ENCODE measurements at regions not wholly inside any gene's neighbourhood (a gene's known extent, or its start where the extent isn't known, plus 50 kb on each side); places are given as distances from the start of the nearest gene placed in this dataset.

- Mint-ChIP-seq H3K27ac (ENCODE audit: low read depth) (no peak overlapping the region), H3K27me3 (peaks cover 3% of the 10 kb centered on the region), H3K9me3 (no peaks in the 10 kb centered on the region), H3K4me3 (no peak overlapping the region), H3K36me3 (ENCODE audit: insufficient read depth) (no peaks in the 10 kb centered on the region), H3K4me1 (no peaks in the 10 kb centered on the region)
- ATAC-seq (replicated peaks; ENCODE audit: extremely low read depth, poor library complexity, severe bottlenecking) (no peak), DNase-seq (ENCODE audit: low spot score in 2 of 2) (no peak)
Measured at GRCh38 chr11:95659088-95659487, 130.5 kb downstream of the FAM76B start.

GRCh38 chr11:95655536-95655935 lies 134.0 kb downstream of the FAM76B start:
- no peaks in the 10 kb centered on the region for H3K9me3 Mint-ChIP-seq
- no peaks in the 10 kb centered on the region for H3K36me3 Mint-ChIP-seq (ENCODE audit: insufficient read depth)
- no peaks in the 10 kb centered on the region for H3K4me1 Mint-ChIP-seq
- H3K4me3 Mint-ChIP-seq, result no peak overlapping the region
- ATAC-seq (replicated peaks; ENCODE audit: extremely low read depth, poor library complexity, severe bottlenecking) (no peak), DNase-seq (ENCODE audit: low spot score in 2 of 2) (no peak)
- H3K27me3 Mint-ChIP-seq, result peaks cover 38% of the 10 kb centered on the region
- H3K27ac Mint-ChIP-seq (ENCODE audit: low read depth), result no peak overlapping the region

- H3K36me3 Mint-ChIP-seq (ENCODE audit: insufficient read depth), result peaks cover 2% of the 10 kb centered on the region
- ATAC-seq (replicated peaks; ENCODE audit: extremely low read depth, poor library complexity, severe bottlenecking), result no peak
Measured at GRCh38 chr11:95653680-95654079, 135.9 kb downstream of the FAM76B start.

GRCh38 chr11:95653099-95653498 lies 136.5 kb downstream of the FAM76B start:
- H3K4me1 Mint-ChIP-seq, result no peaks in the 10 kb centered on the region
- no peak overlapping the region for H3K27ac Mint-ChIP-seq (ENCODE audit: low read depth)
- DNase-seq (ENCODE audit: low spot score in 2 of 2) (no peak), ATAC-seq (replicated peaks; ENCODE audit: extremely low read depth, poor library complexity, severe bottlenecking) (no peak)
- H3K9me3 Mint-ChIP-seq, result no peaks in the 10 kb centered on the region
- no peak overlapping the region for H3K4me3 Mint-ChIP-seq
- H3K36me3 Mint-ChIP-seq (ENCODE audit: insufficient read depth), result peaks cover 2% of the 10 kb centered on the region
- H3K27me3 Mint-ChIP-seq, result peaks cover 49% of the 10 kb centered on the region

More at GRCh38 chr11:95653680-95654079, 135.9 kb downstream of the FAM76B start:
- no peak for DNase-seq (ENCODE audit: low spot score in 2 of 2)
- Mint-ChIP-seq H3K27me3 (peaks cover 49% of the 10 kb centered on the region), H3K4me3 (no peak overlapping the region), H3K27ac (ENCODE audit: low read depth) (no peak overlapping the region), H3K9me3 (no peaks in the 10 kb centered on the region), H3K4me1 (no peaks in the 10 kb centered on the region)

GRCh38 chr11:95652002-95652472 lies 137.5 kb downstream of the FAM76B start:
- Mint-ChIP-seq H3K4me1 (no peaks in the 10 kb centered on the region), H3K9me3 (no peaks in the 10 kb centered on the region), H3K4me3 (no peak overlapping the region), H3K27me3 (peaks cover 49% of the 10 kb centered on the region), H3K36me3 (ENCODE audit: insufficient read depth) (peaks cover 2% of the 10 kb centered on the region), H3K27ac (ENCODE audit: low read depth) (no peak overlapping the region)
- ATAC-seq (replicated peaks; ENCODE audit: extremely low read depth, poor library complexity, severe bottlenecking) (no peak), DNase-seq (ENCODE audit: low spot score in 2 of 2) (no peak)

- Mint-ChIP-seq H3K4me3 (no peak overlapping the region), H3K27me3 (peaks cover 49% of the 10 kb centered on the region), H3K27ac (ENCODE audit: low read depth) (no peak overlapping the region), H3K4me1 (no peaks in the 10 kb centered on the region), H3K9me3 (no peaks in the 10 kb centered on the region), H3K36me3 (ENCODE audit: insufficient read depth) (peaks cover 2% of the 10 kb centered on the region)
- ATAC-seq (replicated peaks; ENCODE audit: extremely low read depth, poor library complexity, severe bottlenecking) (no peak), DNase-seq (ENCODE audit: low spot score in 2 of 2) (no peak)
Measured at GRCh38 chr11:95650276-95650675, 139.3 kb downstream of the FAM76B start.

- Mint-ChIP-seq H3K4me1 (no peaks in the 10 kb centered on the region), H3K27me3 (peaks cover 34% of the 10 kb centered on the region), H3K27ac (ENCODE audit: low read depth) (no peak overlapping the region), H3K36me3 (ENCODE audit: insufficient read depth) (peaks cover 2% of the 10 kb centered on the region), H3K4me3 (no peak overlapping the region), H3K9me3 (no peaks in the 10 kb centered on the region)
- no peak for ATAC-seq (replicated peaks; ENCODE audit: extremely low read depth, poor library complexity, severe bottlenecking)
- no peak for DNase-seq (ENCODE audit: low spot score in 2 of 2)
Measured at GRCh38 chr11:95647871-95648270, 141.7 kb downstream of the FAM76B start.

GRCh38 chr11:95647355-95647754 lies 142.2 kb downstream of the FAM76B start:
- no peak overlapping the region for H3K27ac Mint-ChIP-seq (ENCODE audit: low read depth)
- H3K4me1 Mint-ChIP-seq, result no peaks in the 10 kb centered on the region
- ATAC-seq (replicated peaks; ENCODE audit: extremely low read depth, poor library complexity, severe bottlenecking) (no peak), DNase-seq (ENCODE audit: low spot score in 2 of 2) (no peak)
- H3K27me3 Mint-ChIP-seq, result peaks cover 29% of the 10 kb centered on the region
- H3K36me3 Mint-ChIP-seq (ENCODE audit: insufficient read depth), result peaks cover 2% of the 10 kb centered on the region
- H3K4me3 Mint-ChIP-seq, result no peak overlapping the region
- H3K9me3 Mint-ChIP-seq, result no peaks in the 10 kb centered on the region

- no peak overlapping the region for H3K4me3 Mint-ChIP-seq
- H3K4me1 Mint-ChIP-seq, result peaks cover 9% of the 10 kb centered on the region
- no peak overlapping the region for H3K27ac Mint-ChIP-seq (ENCODE audit: low read depth)
- H3K9me3 Mint-ChIP-seq, result peaks cover 5% of the 10 kb centered on the region
- DNase-seq (ENCODE audit: low spot score in 2 of 2) (no peak), ATAC-seq (replicated peaks; ENCODE audit: extremely low read depth, poor library complexity, severe bottlenecking) (peak; percentile 64)
- peaks cover 4% of the 10 kb centered on the region for H3K27me3 Mint-ChIP-seq
- no peaks in the 10 kb centered on the region for H3K36me3 Mint-ChIP-seq (ENCODE audit: insufficient read depth)
Measured at GRCh38 chr11:95641495-95641894, 148.1 kb downstream of the FAM76B start.

GRCh38 chr11:95638501-95638900 lies 151.1 kb downstream of the FAM76B start:
- Mint-ChIP-seq H3K4me3 (no peak overlapping the region), H3K27me3 (peaks cover 9% of the 10 kb centered on the region), H3K27ac (ENCODE audit: low read depth) (peak overlapping the region; percentile 16), H3K36me3 (ENCODE audit: insufficient read depth) (no peaks in the 10 kb centered on the region), H3K9me3 (peaks cover 5% of the 10 kb centered on the region), H3K4me1 (peaks cover 9% of the 10 kb centered on the region)
- DNase-seq (ENCODE audit: low spot score in 2 of 2), result no peak
- no peak for ATAC-seq (replicated peaks; ENCODE audit: extremely low read depth, poor library complexity, severe bottlenecking)

GRCh38 chr11:95625164-95625900 lies 164.2 kb downstream of the FAM76B start:
- Mint-ChIP-seq H3K27ac (ENCODE audit: low read depth) (no peak overlapping the region), H3K4me3 (no peak overlapping the region), H3K27me3 (no peaks in the 10 kb centered on the region), H3K9me3 (no peaks in the 10 kb centered on the region), H3K4me1 (no peaks in the 10 kb centered on the region), H3K36me3 (ENCODE audit: insufficient read depth) (no peaks in the 10 kb centered on the region)
- DNase-seq (ENCODE audit: low spot score in 2 of 2) (no peak), ATAC-seq (replicated peaks; ENCODE audit: extremely low read depth, poor library complexity, severe bottlenecking) (no peak)

- ATAC-seq (replicated peaks; ENCODE audit: extremely low read depth, poor library complexity, severe bottlenecking), result no peak
- H3K4me1 Mint-ChIP-seq, result no peaks in the 10 kb centered on the region
- H3K4me3 Mint-ChIP-seq, result no peak overlapping the region
- peaks cover 7% of the 10 kb centered on the region for H3K9me3 Mint-ChIP-seq
- no peak for DNase-seq (ENCODE audit: low spot score in 2 of 2)
- peaks cover 25% of the 10 kb centered on the region for H3K27me3 Mint-ChIP-seq
- no peaks in the 10 kb centered on the region for H3K36me3 Mint-ChIP-seq (ENCODE audit: insufficient read depth)
- no peak overlapping the region for H3K27ac Mint-ChIP-seq (ENCODE audit: low read depth)
Measured at GRCh38 chr11:95616256-95616804, 173.3 kb downstream of the FAM76B start.

- H3K27me3 Mint-ChIP-seq, result peaks cover 34% of the 10 kb centered on the region
- ATAC-seq (replicated peaks; ENCODE audit: extremely low read depth, poor library complexity, severe bottlenecking), result no peak
- DNase-seq (ENCODE audit: low spot score in 2 of 2), result no peak
- no peak overlapping the region for H3K4me3 Mint-ChIP-seq
- H3K9me3 Mint-ChIP-seq, result no peaks in the 10 kb centered on the region
- no peak overlapping the region for H3K27ac Mint-ChIP-seq (ENCODE audit: low read depth)
- H3K36me3 Mint-ChIP-seq (ENCODE audit: insufficient read depth), result no peaks in the 10 kb centered on the region
- H3K4me1 Mint-ChIP-seq, result no peaks in the 10 kb centered on the region
Measured at GRCh38 chr11:95611827-95612226, 177.8 kb downstream of the FAM76B start.

Measured in central memory CD8-positive, alpha-beta T cell (primary cell).